CD4-positive, alpha-beta T cell treated with Interleukin-10 for 1 hour (primary cell): ENCODE measurements at regions not wholly inside any gene's neighbourhood (a gene's known extent, or its start where the extent isn't known, plus 50 kb on each side); places are given as distances from the start of the nearest gene placed in this dataset.
"Not testable (repeated sequence)": the region's sequence is repeated elsewhere in the genome, so short reads cannot be mapped to it uniquely, and the experiment has no call there.

Experiments used
- DNase-seq: peaks from one replicate; pipeline ENCODE4 v3.0.0-alpha.2; 2020

- DNase-seq: no peak
Observed at GRCh38 chr4:184280137-184280536, 62.5 kb upstream of the ENPP6 start.

DNA sequence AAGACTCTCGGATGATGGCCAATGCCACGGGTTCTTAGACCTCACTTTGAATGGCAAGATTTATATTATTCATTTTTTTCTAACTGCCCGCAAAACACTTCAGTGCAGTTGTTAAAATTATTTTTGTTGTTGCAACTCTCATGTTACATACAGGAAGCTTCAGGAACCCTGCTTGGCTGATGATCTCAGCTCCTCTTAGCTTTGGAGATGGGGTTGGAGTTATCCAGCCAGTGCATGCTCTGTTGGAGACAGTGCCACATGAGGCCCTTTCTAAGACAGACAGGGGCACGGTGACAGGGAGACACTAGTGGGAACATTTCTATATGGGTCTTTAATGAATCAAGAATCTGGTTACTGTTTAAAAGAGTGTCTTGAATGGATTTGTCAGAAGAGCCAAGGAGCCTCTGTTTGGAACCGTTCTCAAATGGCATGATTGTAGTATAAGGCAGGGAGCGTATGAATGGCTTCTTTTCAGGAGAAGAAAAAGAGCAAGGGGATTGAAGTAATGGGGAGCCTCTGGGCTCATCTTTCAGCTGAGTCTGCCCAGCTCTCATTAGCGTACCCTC lies 61.9 kb upstream of the ENPP6 start:
- DNase-seq: no peak

GRCh38 chr4:184277769-184278168 lies 60.1 kb upstream of the ENPP6 start:
- not testable (repeated sequence) for DNase-seq

DNA sequence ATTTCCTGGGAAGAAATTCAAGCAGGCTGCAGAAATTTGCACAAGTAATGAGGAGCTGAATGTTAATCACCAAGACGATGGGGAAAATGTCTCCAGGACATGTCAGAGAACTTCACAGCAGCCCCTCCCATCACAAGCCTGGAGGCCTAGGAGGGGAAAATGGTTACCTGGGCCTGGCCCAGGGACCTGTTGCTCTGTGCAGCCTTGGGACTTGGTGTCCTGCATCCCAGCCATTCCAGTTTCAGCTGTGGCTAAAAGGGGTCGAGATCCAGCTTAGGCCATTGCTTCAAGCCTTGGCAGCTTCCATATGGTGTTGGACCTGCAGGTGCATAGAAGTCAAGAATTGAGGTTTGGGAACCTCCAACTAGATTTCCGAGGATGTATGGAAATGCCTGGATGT lies 59.3 kb upstream of the ENPP6 start:
- not testable (repeated sequence) for DNase-seq

DNA sequence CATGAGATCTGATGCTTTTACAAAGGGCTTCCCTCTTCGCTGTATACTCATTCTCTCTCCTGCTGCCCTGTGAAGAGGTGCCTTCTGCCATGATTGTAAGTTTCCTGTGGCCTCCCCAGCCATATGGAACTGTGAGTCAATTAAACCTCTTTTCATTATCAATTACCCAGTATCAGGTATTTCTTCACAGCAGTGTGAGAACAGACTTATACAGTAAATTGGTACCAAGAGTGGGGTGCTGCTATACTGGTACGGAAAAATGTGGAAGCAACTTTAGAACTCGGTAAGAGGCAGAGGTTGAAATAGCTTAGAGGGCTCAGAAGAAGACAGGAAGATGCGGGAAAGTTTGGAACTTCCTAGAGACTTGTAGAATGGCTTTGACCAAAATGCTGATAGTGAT lies 58.7 kb upstream of the ENPP6 start:
- not testable (repeated sequence) for DNase-seq

DNA sequence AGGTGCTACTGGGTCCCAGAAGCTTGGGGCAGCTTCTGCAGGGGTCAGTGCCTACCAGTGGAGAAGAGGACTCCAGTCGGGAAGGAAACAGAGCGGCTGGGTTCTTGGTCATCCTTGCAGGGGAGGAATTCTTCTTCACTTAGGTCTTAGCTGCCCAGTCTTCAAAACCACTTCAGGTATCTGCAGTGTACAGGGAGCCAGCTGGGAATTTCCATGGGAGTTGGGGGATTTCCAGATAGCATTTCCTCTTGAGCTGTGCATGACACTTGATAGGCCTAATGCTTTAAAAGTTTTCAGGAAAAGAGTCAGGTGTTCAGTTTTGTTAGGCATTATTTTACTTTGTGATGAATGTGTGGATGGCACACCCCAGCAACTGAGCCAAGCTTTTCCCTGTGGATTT lies 58.1 kb upstream of the ENPP6 start:
- DNase-seq: no peak

DNA sequence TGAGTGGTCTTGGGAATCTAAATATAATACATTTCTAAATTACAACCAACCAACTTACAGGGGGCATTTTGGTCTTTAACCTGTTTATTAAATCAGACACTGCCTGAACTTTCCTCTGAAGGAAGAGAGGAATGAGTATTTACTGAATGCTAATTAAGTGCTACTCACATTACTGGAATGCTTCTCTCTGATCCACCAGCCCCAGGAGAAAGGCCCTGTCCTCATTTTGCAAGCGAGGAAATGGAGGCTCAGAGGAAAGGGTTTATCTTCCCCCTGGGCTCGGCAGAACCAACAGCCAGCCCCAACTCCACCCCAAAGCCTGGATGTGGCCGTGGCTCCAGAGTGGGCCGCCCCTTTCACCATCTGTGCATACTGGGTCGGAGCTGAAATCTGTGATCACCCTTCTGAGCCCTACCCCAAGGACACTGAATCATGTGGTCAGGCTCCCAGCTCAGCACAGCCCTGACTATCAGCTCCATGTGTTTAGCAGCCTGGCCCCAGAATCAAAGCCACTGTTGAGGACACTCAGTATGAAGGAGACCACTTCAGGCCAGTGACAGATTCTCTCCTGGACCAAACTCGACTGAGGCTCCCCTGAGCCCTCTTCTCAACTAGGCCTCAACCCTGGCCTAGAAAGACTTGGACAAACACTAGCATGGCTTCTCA lies 56.7 kb upstream of the ENPP6 start:
- no peak for DNase-seq

DNA sequence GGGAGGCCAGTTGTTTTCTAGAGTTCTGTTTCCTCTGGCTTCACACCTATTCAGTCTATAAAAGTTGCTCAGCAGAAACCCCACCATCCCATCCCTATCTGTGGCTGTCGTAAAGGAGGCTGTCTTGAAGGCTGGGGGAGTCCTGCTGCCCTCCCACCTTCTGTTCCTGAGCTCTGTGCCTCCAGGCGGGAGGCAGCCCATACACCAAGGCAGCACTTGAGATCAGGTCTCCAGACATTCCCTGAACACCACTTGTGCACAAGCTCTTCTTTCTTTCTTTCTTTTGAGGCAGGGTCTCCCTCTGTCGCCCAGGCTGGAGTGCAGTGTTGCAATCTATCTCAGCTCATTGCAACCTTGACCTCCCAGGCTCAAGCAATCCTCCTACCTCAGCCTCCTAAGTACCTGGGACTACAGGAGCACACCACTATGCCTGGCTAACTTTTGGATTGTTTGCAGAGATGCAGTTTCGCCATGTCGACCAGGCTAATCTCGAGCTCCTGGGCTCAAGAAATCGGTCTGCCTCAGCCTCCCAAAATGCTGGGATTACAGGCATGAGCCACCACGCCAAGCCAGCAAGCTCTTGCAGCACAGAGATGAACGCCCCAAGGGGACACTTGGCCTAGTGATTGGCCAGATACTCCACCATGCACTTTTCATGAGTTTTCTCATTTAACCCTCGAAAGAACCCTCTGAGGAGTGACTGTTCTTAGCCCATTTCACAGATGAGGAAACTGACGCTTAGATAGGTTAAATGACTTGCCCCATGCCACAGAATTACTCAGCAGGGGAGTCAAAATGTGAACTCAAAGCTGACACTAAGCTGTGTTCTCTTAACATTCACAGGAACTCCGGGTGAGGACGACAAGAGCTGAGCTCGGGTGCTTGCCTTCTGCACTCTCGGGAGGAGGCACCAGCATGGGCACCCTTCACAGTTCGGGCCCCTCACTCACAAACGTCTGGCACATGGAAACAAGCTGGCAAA lies 55.8 kb upstream of the ENPP6 start:
- DNase-seq: no peak

- DNase-seq: no peak
Observed at GRCh38 chr4:184270808-184271413, 53.2 kb upstream of the ENPP6 start.

DNA sequence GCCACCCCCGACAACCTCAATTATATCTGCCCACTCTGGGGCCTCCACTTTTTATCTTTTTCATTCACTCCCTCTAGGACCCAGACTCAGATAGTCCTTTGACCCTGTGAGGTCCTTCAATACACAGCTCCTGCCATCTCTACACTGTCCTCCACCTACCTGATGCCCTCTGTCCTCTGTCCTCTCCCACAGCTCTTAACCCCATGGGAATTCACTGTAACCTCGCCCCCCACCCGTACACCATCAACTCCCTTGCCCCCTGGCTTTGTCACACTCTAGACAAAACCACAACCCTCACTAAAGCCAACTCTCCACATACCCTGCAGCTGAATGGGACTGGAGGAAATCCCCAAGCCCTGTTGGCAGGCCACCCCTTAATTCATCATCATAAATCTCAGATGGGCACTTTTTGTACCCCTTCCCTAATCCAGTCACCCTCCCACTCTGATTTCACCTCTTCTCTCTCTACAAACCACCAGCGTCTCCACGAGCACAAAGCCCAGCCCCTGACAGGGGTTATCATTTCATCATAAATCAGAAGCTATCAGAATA lies 52.3 kb upstream of the ENPP6 start:
- no peak for DNase-seq

DNA sequence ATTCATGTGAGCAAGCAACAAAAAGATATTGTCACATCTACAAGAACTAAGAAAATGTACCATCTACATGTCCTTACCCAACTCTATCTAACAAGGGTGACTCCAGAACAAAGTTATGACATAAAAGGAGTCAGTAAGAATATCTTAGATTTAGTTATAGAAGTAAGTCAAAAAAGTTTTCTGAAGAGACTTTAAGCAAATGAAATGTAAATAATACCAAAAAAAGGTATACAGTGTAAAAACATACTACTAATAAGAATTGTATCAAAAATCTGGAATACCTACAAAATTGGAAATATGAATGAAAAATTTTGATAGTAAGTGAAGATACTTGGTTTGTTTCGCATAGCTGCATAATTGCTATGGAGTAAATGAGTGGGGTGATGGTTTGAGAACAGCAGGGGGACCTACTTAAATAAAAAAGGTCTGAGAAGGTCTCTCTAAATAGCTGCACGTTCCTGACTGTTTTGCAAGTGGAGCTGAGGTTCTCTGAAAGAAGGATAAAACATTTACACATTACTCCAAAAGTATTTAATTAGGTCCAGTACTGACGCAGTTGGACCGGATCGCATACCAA lies 51.0 kb upstream of the ENPP6 start:
- no peak for DNase-seq

GRCh38 chr4:184267673-184268583 lies 50.3 kb upstream of the ENPP6 start:
- DNase-seq: peak; percentile 85
